K562 (cell line): ENCODE measurements at regions not wholly inside any gene's neighbourhood (a gene's known extent, or its start where the extent isn't known, plus 50 kb on each side); places are given as distances from the start of the nearest gene placed in this dataset.

Experiments used
- SNRNP70 ChIP-seq: fragments of 200-400 bp; formaldehyde crosslinking; optimal IDR thresholded peaks from 2 replicates; pipeline ENCODE3; 2017; ENCODE audit warnings: low read depth, low read length
- SREBF2 ChIP-seq: sonication (generic); formaldehyde crosslinking; IDR thresholded peaks from 2 replicates; pipeline ENCODE4 v1.4.0; 2020; ENCODE audit warnings: mild to moderate bottlenecking, missing genetic modification reagents
- TCF7 ChIP-seq: sonication (generic); IDR thresholded peaks from 2 replicates; pipeline ENCODE4 v1.6.1; 2016; ENCODE audit warnings: antibody characterized with exemption, borderline replicate concordance

DNA sequence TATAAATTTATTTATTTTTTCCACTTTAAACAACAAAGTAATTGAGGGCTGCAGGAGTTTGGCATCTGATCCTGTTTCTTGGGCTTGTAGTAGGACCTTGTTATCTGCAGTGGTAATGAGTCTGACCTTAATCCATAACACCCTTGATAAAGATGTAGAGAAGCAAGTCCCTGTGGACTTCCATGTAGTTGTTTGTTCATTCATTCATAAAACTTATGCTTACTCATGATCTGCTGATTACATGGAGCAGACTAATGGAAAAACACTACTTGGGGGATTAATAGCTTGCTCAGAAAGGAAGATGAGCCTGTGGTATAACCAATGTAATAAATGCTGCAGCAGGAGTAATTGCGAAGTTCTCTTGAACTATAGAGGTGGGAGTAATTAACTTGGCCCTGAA is 271.5 kb upstream of the TBL1XR1 start:
- TF ChIP-seq SREBF2: no peak
- no peak for TF ChIP-seq SNRNP70
- no peak for TF ChIP-seq TCF7
